GM13976 (cell line): ENCODE measurements at regions not wholly inside any gene's neighbourhood (a gene's known extent, or its start where the extent isn't known, plus 50 kb on each side); places are given as distances from the start of the nearest gene placed in this dataset.

Experiments
- DNase-seq: peaks from one replicate; pipeline ENCODE4 v3.0.0; 2012; ENCODE audit warnings: low spot score
- CTCF ChIP-seq: IDR thresholded peaks from 2 replicates; pipeline ENCODE4 v1.5.1; 2012; ENCODE audit warnings: borderline replicate concordance, mild to moderate bottlenecking; ENCODE audit not compliant: insufficient read depth; ENCODE audit errors: extremely low read depth, missing control alignments, control extremely low read depth
- in situ Hi-C: fragments of 300-500 bp; cut with MboI; formaldehyde crosslinking; loops from one replicate; pipeline ENCODE4 v1.12.0; 2022; ENCODE audit warnings: low sequenced_read_pairs, mixed read lengths, inconsistent platforms; ENCODE audit not compliant: unreplicated experiment

- no peak for TF ChIP-seq CTCF
- DNase-seq = no peak
- in situ Hi-C loops = no loop called here
Observed at GRCh38 chr16:64136743-64137142, 985.1 kb downstream of the CDH11 start.

GRCh38 chr16:64136314-64136713 lies 985.5 kb downstream of the CDH11 start:
- no peak for DNase-seq
- no peak for TF ChIP-seq CTCF
- in situ Hi-C loops = no loop called here

- in situ Hi-C loops = no loop called here
- DNase-seq = no peak
- no peak for TF ChIP-seq CTCF
Observed at GRCh38 chr16:64133366-64133765, 988.5 kb downstream of the CDH11 start.

- DNase-seq = no peak
- in situ Hi-C loops = no loop called here
- TF ChIP-seq CTCF = no peak
Observed at GRCh38 chr16:64132759-64133361, 989.0 kb downstream of the CDH11 start.

- in situ Hi-C loops = no loop called here
Observed at GRCh38 chr16:64132190-64132589, 989.7 kb downstream of the CDH11 start.

GRCh38 chr16:64131423-64131822 lies 990.4 kb downstream of the CDH11 start:
- no peak for DNase-seq
- TF ChIP-seq CTCF = no peak
- in situ Hi-C loops = no loop called here

More at GRCh38 chr16:64132190-64132589, 989.7 kb downstream of the CDH11 start:
- no peak for TF ChIP-seq CTCF
- no peak for DNase-seq
